ENCODE measurements at regions not wholly inside any gene's neighbourhood (a gene's known extent, or its start where the extent isn't known, plus 50 kb on each side); places are given as distances from the start of the nearest gene placed in this dataset.

GRCh38 chr9:117860849-117861248, 156.6 kb downstream of the TLR4 start:
- no peak for TF ChIP-seq CTCF (IDR thresholded peaks at IDR 0.05)
- no peak for TF ChIP-seq POLR2A (IDR thresholded peaks at IDR 0.05)
